ENCODE measurements at regions not wholly inside any gene's neighbourhood (a gene's known extent, or its start where the extent isn't known, plus 50 kb on each side); places are given as distances from the start of the nearest gene placed in this dataset.

GRCh38 chr2:219897456-219897855 lies 270.0 kb downstream of the SLC4A3 start:
- Histone ChIP-seq H3K4me3 (no peak overlapping the region), H3K4me1 (replicated peaks in 1 of 2) (peaks cover 2% of the 10 kb centered on the region in 2 donors), H3K27ac (no peak overlapping the region)
- in situ Hi-C loops (cut with MboI; ENCODE audit: low pct_unique_long_range_greater_than_20kb in 2 of 9, low sequenced_read_pairs in 9 of 9, unreplicated experiment in 9 of 9) = no loop called here
- no peak for ATAC-seq (replicated peaks in 6 of 8)
- WGBS, 10 experiments = 0 to 100% (median 32%) methylated on average over 1 to 3 of the region's 3 CpGs; no CpG with 5 or more reads in 2 of the 10 experiments

GRCh38 chr2:219901155-219901554 lies 273.7 kb downstream of the SLC4A3 start:
- in situ Hi-C loops (cut with MboI; ENCODE audit: low pct_unique_long_range_greater_than_20kb in 2 of 9, low sequenced_read_pairs in 9 of 9, unreplicated experiment in 9 of 9) = no loop called here
- Histone ChIP-seq H3K4me1 (replicated peaks in 1 of 2) (peaks cover 17 to 22% of the 10 kb centered on the region in 2 donors), H3K27ac (no peak overlapping the region), H3K4me3 (no peak overlapping the region)
- no peak for ATAC-seq (replicated peaks in 6 of 8)
- 25 to 92% (median 83%) methylated on average over 1 to 7 of the region's 7 CpGs for WGBS, 10 experiments

DNA sequence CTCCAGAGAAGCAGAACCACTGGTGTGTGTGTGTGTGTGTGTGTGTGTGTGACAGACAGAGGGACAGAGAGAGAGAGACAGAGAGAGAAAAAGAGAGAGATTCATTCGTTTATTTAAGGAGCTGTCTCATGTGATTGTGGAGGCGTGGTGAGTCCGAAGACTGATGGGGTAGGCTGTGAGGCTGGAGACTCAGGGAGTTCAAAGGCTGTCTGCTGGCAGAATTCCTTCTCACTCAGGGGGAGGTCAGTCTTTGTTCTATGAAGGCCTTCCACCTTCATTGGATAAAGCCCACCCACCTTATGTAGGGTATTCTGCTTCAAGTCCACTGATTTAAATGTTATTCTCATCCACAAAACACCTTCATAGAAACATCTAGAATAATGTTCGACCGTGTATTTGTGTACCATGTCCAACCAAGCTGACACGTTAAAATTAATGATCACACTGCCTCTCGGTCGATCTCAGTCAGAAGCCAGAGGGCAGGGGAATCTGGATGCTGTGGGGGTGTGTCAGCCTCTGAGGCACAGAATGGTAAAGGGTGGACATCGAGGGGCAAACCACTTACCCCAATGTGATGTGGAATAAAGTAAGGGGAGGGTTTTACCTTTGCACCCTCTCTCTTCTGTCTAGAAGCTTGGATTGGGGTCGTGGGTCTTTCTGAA lies 275.6 kb downstream of the SLC4A3 start:
- Histone ChIP-seq H3K4me3 (no peak overlapping the region), H3K4me1 (replicated peaks in 1 of 2) (peaks cover 17 to 22% of the 10 kb centered on the region in 2 donors), H3K27ac (peak overlapping the region; percentile 27 to 28)
- peak in 5 of 8 experiments; percentile 92 to 96 (median 96) for ATAC-seq (replicated peaks in 6 of 8)
- 0 to 47% (median 15%) methylated on average over 1 to 10 of the region's 10 CpGs; no CpG with 5 or more reads in 3 of the 10 experiments for WGBS, 10 experiments
- in situ Hi-C loops (cut with MboI; ENCODE audit: low pct_unique_long_range_greater_than_20kb in 2 of 9, low sequenced_read_pairs in 9 of 9, unreplicated experiment in 9 of 9) = no loop called here

GRCh38 chr2:219905640-219906039 lies 278.2 kb downstream of the SLC4A3 start:
- no peak for ATAC-seq (replicated peaks in 6 of 8)
- 60 to 100% (median 82%) methylated on average over 1 to 2 of the region's 2 CpGs; no CpG with 5 or more reads in 6 of the 10 experiments for WGBS, 10 experiments
- no peak overlapping the region for H3K27ac ChIP-seq
- in situ Hi-C loops (cut with MboI; ENCODE audit: low pct_unique_long_range_greater_than_20kb in 2 of 9, low sequenced_read_pairs in 9 of 9, unreplicated experiment in 9 of 9) = no loop called here
- H3K4me1 ChIP-seq (replicated peaks in 1 of 2) = peaks cover 17 to 22% of the 10 kb centered on the region in 2 donors
- H3K4me3 ChIP-seq = no peak overlapping the region

- in situ Hi-C loops (cut with MboI; ENCODE audit: low pct_unique_long_range_greater_than_20kb in 2 of 9, low sequenced_read_pairs in 9 of 9, unreplicated experiment in 9 of 9) = no loop called here
- WGBS, 10 experiments = 7 to 100% (median 86%) methylated on average over 1 to 7 of the region's 7 CpGs
- ATAC-seq (replicated peaks in 6 of 8) = no peak
- no peak overlapping the region for H3K27ac ChIP-seq
- no peak overlapping the region for H3K4me3 ChIP-seq
- H3K4me1 ChIP-seq (replicated peaks in 1 of 2) = peaks cover 17 to 22% of the 10 kb centered on the region in 2 donors
These were observed 278.9 kb downstream of the SLC4A3 start for GRCh38 chr2:219906114-219907010.

DNA sequence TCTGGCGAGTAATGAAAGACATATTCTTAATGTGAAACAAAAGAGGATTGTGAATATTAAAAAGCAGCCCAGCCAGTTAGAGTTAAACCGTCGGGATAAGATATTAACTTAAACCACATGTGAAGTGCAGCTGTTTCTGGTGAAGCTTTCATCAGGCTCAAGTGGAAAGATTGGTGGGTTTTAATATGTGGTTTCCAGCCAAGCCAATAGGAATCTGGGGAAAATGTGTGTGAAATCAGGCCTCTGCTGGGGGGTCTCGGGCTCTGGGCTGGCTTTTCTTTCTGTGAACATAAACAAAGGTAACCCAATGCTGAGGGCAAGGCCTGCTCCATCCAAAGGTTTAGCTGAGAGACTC lies 279.6 kb downstream of the SLC4A3 start:
- WGBS, 10 experiments = 0 to 100% (median 73%) methylated on average over 1 to 4 of the region's 4 CpGs; no CpG with 5 or more reads in 2 of the 10 experiments

DNA sequence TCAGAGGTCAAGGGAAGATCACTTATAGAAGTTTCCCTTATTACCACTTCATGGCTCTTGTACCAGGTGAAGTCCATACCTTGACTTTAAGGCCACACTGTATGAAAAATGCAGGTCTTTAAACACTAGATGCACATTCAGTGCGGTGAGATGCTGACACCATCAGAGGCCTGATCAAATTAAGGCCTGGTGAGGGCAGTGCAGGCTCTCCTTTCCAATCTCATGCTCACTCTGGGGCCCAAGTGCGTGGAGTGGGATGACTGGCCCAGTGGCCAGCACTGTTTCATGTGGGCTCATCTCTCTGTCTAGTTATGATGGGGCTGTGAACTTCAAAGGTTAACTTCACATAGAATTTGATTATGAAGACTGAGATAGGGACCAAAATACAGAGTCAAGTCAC lies 281.1 kb downstream of the SLC4A3 start:
- ATAC-seq (replicated peaks in 6 of 8) = no peak
- in situ Hi-C loops (cut with MboI; ENCODE audit: low pct_unique_long_range_greater_than_20kb in 2 of 9, low sequenced_read_pairs in 9 of 9, unreplicated experiment in 9 of 9) = no loop called here
- Histone ChIP-seq H3K4me3 (no peak overlapping the region), H3K27ac (no peak overlapping the region), H3K4me1 (replicated peaks in 1 of 2) (peaks cover 15 to 26% of the 10 kb centered on the region in 2 donors)
- 24 to 100% (median 60%) methylated on average over 1 to 2 of the region's 2 CpGs; no CpG with 5 or more reads in 5 of the 10 experiments for WGBS, 10 experiments

More for the DNA sequence above, 279.6 kb downstream of the SLC4A3 start:
- no peak for ATAC-seq (replicated peaks in 6 of 8)
- Histone ChIP-seq H3K27ac (no peak overlapping the region), H3K4me3 (no peak overlapping the region), H3K4me1 (replicated peaks in 1 of 2) (peaks cover 17 to 25% of the 10 kb centered on the region in 2 donors)
- in situ Hi-C loops (cut with MboI; ENCODE audit: low pct_unique_long_range_greater_than_20kb in 2 of 9, low sequenced_read_pairs in 9 of 9, unreplicated experiment in 9 of 9) = no loop called here

DNA sequence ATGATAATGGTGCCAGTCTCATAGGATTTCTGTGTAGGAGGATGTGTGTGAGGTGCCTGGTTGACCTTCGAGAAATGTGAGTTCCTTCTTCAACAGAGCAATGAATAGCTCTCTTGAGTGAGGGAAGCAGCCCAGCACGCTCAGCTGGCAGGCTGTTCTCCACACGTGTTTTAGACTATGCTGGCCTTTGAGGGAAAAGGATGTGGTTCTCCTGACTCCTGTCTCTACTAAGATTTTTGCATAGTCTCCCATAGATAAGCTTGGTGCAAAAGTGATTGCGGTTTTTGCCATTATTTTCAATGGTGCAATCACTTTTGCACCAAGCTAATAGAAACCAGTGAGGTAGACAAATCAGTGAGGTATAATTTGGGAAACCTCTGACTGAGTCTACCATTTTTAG lies 284.1 kb downstream of the SLC4A3 start:
- 38 to 84% (median 77%) methylated on average over 1 to 4 of the region's 4 CpGs; no CpG with 5 or more reads in 3 of the 10 experiments for WGBS, 10 experiments

GRCh38 chr2:219912491-219912921 lies 285.1 kb downstream of the SLC4A3 start:
- no peak overlapping the region for H3K4me3 ChIP-seq
- H3K27ac ChIP-seq = no peak overlapping the region
- 2 to 75% (median 43%) methylated on average over 1 to 7 of the region's 7 CpGs; no CpG with 5 or more reads in 3 of the 10 experiments for WGBS, 10 experiments

More for the DNA sequence above, 284.1 kb downstream of the SLC4A3 start:
- no peak overlapping the region for H3K27ac ChIP-seq
- no peak overlapping the region for H3K4me3 ChIP-seq
- in situ Hi-C loops (cut with MboI; ENCODE audit: low pct_unique_long_range_greater_than_20kb in 2 of 9, low sequenced_read_pairs in 9 of 9, unreplicated experiment in 9 of 9) = no loop called here
- peaks cover 8 to 17% of the 10 kb centered on the region in 2 donors for H3K4me1 ChIP-seq (replicated peaks in 1 of 2)
- no peak for ATAC-seq (replicated peaks in 6 of 8)

DNA sequence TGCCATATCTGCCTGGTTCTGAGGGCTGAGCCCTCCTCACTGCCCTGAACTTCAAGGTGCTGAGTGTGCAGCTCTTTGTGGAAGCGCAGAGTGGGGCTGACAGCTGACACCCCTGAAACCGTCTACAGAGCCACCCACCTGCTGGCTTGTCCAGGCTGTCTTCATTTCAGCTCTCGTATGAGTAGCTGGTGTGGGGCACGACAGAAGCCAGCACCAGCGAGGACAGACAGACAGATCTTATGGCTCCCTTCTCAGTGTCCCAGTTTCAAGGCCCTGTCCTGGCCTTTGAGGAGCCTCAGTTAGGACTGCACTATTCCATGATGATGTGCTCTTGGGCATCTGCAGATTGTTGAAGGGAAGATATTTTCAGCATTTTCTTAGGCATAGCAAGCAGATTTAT lies 287.1 kb downstream of the SLC4A3 start:
- no peak overlapping the region for H3K4me3 ChIP-seq
- no peak for ATAC-seq (replicated peaks in 6 of 8)
- H3K4me1 ChIP-seq (replicated peaks in 1 of 2) = peaks cover 18 to 22% of the 10 kb centered on the region in 2 donors
- H3K27ac ChIP-seq = no peak overlapping the region
- WGBS, 10 experiments = 27 to 100% (median 87%) methylated on average over 1 to 3 of the region's 5 CpGs; no CpG with 5 or more reads in 2 of the 10 experiments
- in situ Hi-C loops (cut with MboI; ENCODE audit: low pct_unique_long_range_greater_than_20kb in 2 of 9, low sequenced_read_pairs in 9 of 9, unreplicated experiment in 9 of 9) = no loop called here

More at GRCh38 chr2:219912491-219912921, 285.1 kb downstream of the SLC4A3 start:
- ATAC-seq (replicated peaks in 6 of 8) = peak in 7 of 8 experiments; percentile 29 to 84 (median 60)
- in situ Hi-C loops (cut with MboI; ENCODE audit: low pct_unique_long_range_greater_than_20kb in 2 of 9, low sequenced_read_pairs in 9 of 9, unreplicated experiment in 9 of 9) = no loop called here
- H3K4me1 ChIP-seq (replicated peaks in 1 of 2) = peaks cover 8 to 22% of the 10 kb centered on the region in 2 donors

GRCh38 chr2:219916281-219916680 lies 288.9 kb downstream of the SLC4A3 start:
- Histone ChIP-seq H3K4me1 (replicated peaks in 1 of 2) (peaks cover 18 to 22% of the 10 kb centered on the region in 2 donors), H3K4me3 (no peak overlapping the region), H3K27ac (no peak overlapping the region)
- peak in 2 of 8 experiments; percentile 57 to 59 for ATAC-seq (replicated peaks in 6 of 8)
- in situ Hi-C loops (cut with MboI; ENCODE audit: low pct_unique_long_range_greater_than_20kb in 2 of 9, low sequenced_read_pairs in 9 of 9, unreplicated experiment in 9 of 9) = no loop called here
- 33 to 80% (median 60%) methylated on average over 1 to 6 of the region's 6 CpGs for WGBS, 10 experiments

DNA sequence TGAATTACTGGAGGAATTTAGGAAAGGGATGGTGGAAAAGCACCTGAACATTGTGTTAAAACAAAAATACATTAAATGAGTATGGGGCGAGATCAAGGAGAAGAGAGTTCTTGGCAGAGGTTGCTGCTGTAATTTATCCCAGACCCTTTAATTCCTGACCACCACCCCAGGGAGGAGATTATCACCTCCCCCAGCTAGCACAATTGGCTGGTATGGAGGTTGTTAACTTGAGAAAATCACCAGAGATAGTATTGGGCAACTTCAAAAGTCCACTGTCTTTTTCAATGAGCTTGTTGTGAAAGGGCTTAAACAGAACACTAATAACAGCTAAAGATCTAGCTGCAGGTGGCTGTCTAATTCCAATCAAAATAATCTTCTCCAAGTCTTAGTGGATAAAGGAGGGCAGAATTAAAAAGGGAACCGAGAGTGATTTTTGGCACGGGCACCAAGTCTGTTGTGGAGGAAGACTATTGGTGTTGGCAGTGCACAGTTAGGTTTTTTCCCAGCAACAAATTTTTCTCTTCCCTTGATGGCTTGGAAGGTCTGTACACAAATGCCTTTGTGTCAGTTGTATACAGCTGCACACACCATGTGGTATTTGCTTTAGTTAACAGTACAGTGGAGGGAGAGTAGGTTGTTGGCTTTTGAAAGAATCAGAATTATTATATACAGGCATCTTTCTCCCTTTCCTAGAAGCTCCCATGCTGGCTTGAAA lies 289.5 kb downstream of the SLC4A3 start:
- Histone ChIP-seq H3K4me3 (no peak overlapping the region), H3K27ac (no peak overlapping the region), H3K4me1 (replicated peaks in 1 of 2) (peaks cover 18 to 20% of the 10 kb centered on the region in 2 donors)
- peak in 1 of 8 experiments; percentile 73 for ATAC-seq (replicated peaks in 6 of 8)
- in situ Hi-C loops (cut with MboI; ENCODE audit: low pct_unique_long_range_greater_than_20kb in 2 of 9, low sequenced_read_pairs in 9 of 9, unreplicated experiment in 9 of 9) = no loop called here
- 43 to 100% (median 90%) methylated on average over 1 to 3 of the region's 3 CpGs; no CpG with 5 or more reads in 1 of the 10 experiments for WGBS, 10 experiments

Data from motor neuron (in vitro differentiated cells).